NCI-H1694 treated with DMSO at 0.1 percent for 48 hours (cell line): ENCODE measurements at regions not wholly inside any gene's neighbourhood (a gene's known extent, or its start where the extent isn't known, plus 50 kb on each side); places are given as distances from the start of the nearest gene placed in this dataset.
"Not testable (repeated sequence)": the region's sequence is repeated elsewhere in the genome, so short reads cannot be mapped to it uniquely, and the experiment has no call there.

Source experiments
- DNase-seq: peaks from one replicate; lab custom pipeline; 2025; lab: John Stamatoyannopoulos, UW

DNA sequence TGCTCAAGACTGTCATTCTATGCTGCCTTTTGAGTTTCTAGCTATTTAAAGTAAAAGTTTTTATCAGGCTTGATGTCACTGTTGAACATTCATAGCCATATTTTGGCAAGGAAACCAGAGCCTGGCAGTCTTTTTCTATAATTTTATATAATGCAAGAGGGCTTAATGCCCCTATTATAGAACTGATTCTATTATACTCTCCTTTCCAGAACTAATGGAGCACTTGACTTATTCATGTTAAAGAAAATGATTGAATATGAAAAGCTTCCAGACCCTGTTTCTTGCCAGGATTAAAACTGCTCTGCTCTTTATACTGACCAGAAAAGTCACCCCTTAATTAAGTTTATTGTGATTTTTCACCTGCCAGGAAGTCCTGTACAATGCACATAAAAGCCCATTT is 337.6 kb upstream of the CHRM2 start:
- no peak for DNase-seq

DNA sequence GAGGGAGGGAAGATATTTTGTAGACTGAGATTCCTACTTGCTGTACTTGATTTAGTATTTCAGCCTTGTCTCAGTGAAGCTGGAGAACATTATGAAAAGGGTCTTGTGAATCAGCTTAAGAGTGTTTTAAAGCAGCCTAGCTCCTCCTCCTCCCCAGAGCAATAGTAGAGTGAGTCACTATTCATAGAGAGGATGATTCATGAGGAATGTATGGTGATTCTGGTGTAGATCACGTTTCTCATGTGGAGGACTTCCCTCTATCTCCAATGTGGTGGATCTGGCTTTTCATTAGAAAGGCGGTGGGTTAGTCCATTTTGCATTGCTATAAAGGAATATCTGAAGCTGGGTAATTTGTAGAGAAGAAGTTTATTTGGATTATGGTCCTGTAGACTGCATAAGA is 340.1 kb upstream of the CHRM2 start:
- DNase-seq: no peak

- DNase-seq: no peak
Observed at GRCh38 chr7:136527554-136527953, 340.9 kb upstream of the CHRM2 start.

GRCh38 chr7:136526408-136527105 is 341.9 kb upstream of the CHRM2 start:
- no peak for DNase-seq

- DNase-seq: no peak
Observed at GRCh38 chr7:136523571-136523970, 344.9 kb upstream of the CHRM2 start.

- no peak for DNase-seq
Observed at GRCh38 chr7:136517971-136518370, 350.5 kb upstream of the CHRM2 start.

- DNase-seq: no peak
Observed at GRCh38 chr7:136514776-136515175, 353.7 kb upstream of the CHRM2 start.

DNA sequence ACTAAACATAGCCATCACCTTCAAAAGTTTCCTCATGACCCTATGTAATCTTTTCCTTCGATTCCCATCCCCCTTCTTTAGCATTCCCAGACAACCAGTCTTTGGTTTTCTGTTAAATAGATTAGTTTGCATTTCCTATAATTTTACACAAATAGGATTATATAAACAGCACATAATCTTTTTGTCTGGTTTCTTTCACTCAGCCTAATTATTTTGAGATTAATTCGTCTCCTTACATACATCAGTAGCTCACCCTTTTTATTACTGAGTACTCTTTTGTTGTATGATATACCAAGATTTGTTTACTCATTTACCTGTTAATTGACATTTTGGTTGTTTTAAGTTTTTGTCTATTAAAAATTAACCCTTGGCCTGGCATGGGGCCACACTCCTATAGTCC is 354.7 kb upstream of the CHRM2 start:
- DNase-seq: no peak

GRCh38 chr7:136509466-136509865 is 359.0 kb upstream of the CHRM2 start:
- no peak for DNase-seq

GRCh38 chr7:136502162-136502561 is 366.3 kb upstream of the CHRM2 start:
- no peak for DNase-seq

GRCh38 chr7:136501151-136501550 is 367.3 kb upstream of the CHRM2 start:
- DNase-seq: no peak

DNA sequence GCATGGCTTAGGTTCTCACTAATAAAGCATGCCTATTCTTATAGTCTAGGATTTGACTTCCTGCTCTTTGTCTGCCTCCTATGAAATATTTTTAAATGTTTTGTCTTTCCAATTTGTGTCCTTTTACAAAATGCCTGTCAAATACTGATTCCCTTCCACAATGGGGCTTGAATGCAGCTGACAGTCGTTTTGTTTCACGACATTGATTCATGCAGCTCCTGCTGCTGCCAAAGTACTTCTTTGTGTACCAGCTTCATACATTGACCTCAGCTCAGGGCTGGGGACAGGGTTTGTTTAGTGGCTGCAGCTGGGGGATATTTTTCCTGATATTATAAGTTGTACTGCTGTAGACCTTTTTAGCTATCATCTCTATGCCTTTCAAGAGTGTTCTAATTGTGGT is 371.9 kb upstream of the CHRM2 start:
- no peak for DNase-seq

GRCh38 chr7:136495081-136495480 is 373.4 kb upstream of the CHRM2 start:
- no peak for DNase-seq

DNA sequence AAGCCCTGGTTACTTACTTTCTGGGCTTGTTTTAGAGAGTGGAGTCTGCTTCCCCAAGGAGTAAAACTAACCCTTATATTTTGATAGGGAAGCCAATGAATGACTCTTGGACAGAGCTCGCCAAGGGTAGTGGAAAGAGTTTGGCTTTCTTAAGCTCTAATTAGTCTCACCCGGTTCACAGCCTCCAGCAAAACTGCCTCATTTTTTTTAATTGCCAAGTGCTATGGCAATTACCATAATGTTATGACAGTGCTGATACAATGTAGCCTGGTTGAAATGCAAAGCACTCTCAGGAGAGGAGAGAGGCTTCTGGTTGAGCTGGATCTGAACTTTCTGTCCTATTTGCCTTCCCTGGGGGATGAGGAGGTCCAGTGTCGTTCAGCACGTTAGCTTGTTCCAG is 376.1 kb upstream of the CHRM2 start:
- DNase-seq: no peak

DNA sequence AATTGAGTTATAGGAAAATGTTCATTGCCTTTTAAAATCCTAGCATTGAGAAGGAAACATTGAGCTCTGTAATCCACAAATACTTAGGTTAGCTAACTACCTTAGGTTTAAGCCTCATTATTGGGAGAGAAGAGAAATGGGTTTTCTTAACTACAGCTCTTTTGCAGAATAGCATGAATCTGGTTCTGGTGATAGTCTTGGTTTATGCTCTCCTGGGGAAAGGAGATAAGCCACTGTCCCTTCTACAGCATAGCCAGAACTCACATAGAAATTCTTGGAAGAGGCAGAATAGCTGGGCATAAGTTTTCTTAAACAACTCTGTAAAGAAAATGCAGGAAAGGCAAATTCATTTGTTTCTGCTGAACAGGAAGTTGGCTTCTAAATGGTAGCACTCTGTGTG is 378.6 kb upstream of the CHRM2 start:
- DNase-seq: no peak

DNA sequence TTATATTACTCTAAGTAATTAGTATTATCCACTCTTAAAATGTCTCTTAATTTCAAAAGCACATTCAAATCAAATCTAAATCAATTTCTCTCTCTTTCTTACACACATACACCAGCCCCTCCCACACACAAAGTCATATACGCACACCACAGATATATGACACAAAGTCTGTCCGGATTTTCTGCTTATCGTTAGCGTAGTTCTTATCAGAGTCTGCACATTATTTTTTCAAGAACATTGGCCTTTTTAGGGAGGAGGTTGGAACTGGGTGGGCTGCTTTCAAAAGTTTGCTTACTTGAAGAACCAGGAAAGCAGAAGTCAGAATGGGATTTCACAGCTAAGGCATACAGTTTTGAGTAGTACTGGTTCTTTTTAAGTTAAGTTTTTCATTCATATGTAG is 387.6 kb upstream of the CHRM2 start:
- no peak for DNase-seq

- DNase-seq: no peak
Observed at GRCh38 chr7:136479922-136480321, 388.5 kb upstream of the CHRM2 start.

DNA sequence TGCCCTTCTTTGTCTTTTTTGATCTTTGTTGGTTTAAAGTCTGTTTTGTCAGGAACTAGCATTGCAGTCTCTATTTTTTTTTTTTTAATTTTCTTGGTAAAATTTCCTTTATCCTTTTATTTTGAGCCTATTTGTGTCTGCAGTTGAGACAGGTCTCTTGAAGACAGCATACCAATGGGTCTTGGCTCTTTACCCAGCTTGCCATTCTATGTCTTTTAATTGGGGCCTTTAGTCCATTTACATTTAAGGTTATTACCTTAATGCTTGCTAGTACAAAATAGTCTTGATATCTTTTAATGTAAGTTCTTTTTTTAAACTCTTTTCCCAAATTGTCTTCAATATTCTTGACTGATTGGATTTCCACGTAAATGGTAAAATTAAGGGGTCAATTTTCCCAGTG is 398.3 kb upstream of the CHRM2 start:
- DNase-seq: no peak

DNA sequence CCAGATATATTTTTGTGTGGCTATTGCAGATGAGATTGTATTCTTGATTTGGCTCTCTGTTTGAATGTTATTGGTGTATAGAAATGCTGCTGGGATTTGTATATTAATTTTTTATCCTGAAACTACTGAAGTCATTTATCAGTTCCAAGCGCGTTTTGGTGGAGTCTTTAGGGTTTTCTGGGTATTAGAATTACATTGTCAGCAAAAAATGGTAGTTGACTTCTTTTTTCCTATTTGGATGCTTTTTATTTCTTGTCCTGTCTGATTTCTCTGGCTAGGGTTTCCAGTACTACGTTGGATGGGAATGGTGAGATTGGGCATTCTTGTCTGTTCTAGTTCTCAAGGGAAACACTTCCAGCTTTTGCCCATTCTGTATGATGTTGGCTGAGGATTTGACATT is 415.5 kb upstream of the CHRM2 start:
- no peak for DNase-seq

DNA sequence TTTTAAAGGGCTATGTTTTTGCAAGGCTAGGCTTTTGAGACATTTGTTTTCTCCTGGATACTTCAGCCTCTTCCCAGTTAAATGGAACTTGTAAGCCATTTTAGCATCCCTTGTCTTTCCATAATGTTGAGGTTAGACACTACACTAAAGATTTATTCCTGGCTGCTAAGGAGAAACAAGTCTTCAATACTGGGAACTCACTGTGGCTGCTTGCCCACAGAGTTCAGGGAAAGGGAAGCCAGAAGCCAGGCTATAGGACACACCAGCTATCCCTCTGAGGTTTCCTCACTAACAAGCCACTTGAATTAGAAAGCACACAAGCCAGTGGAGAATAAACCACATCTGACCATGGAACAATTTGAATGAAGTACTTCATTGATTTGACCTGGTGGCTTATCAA is 421.7 kb upstream of the CHRM2 start:
- no peak for DNase-seq

- no peak for DNase-seq
Observed at GRCh38 chr7:136441835-136442234, 426.6 kb upstream of the CHRM2 start.

- DNase-seq: not testable (repeated sequence)
Observed at GRCh38 chr7:136431736-136432135, 436.7 kb upstream of the CHRM2 start.

- no peak for DNase-seq
Observed at GRCh38 chr7:136424058-136424457, 444.4 kb upstream of the CHRM2 start.

GRCh38 chr7:136419740-136420139 is 442.6 kb upstream of the MTPN start:
- DNase-seq: not testable (repeated sequence)

- DNase-seq: no peak
Observed at GRCh38 chr7:136412952-136413351, 435.8 kb upstream of the MTPN start.
